ENCODE measurements at regions not wholly inside any gene's neighbourhood (a gene's known extent, or its start where the extent isn't known, plus 50 kb on each side); places are given as distances from the start of the nearest gene placed in this dataset.
"Not testable (repeated sequence)": the region's sequence is repeated elsewhere in the genome, so short reads cannot be mapped to it uniquely, and the experiment has no call there.

GRCh38 chr7:146057958-146058357, 58.6 kb upstream of the CNTNAP2 start:
- H3K9me3 ChIP-seq (ENCODE audit: insufficient read depth, low read depth, low read length), result no peaks in the 10 kb centered on the region
- no peaks in the 10 kb centered on the region for H3K36me3 ChIP-seq (ENCODE audit: insufficient read depth, low read depth, low read length)
- H3K9ac ChIP-seq (ENCODE audit: low read depth, low read length), result no peak overlapping the region
- H3K27me3 ChIP-seq (ENCODE audit: insufficient read depth, low read length), result no peaks in the 10 kb centered on the region
- no peak overlapping the region for H3K4me3 ChIP-seq (ENCODE audit: low read length)
- H3K4me1 ChIP-seq (ENCODE audit: insufficient read depth, low read length), result no peaks in the 10 kb centered on the region
- H3K27ac ChIP-seq (ENCODE audit: low read length), result no peak overlapping the region

- no peaks in the 10 kb centered on the region for H3K27me3 ChIP-seq (ENCODE audit: insufficient read depth, low read length)
- no peak overlapping the region for H3K9ac ChIP-seq (ENCODE audit: low read depth, low read length)
- H3K4me1 ChIP-seq (ENCODE audit: insufficient read depth, low read length), result no peaks in the 10 kb centered on the region
- no peaks in the 10 kb centered on the region for H3K36me3 ChIP-seq (ENCODE audit: insufficient read depth, low read depth, low read length)
- no peak overlapping the region for H3K27ac ChIP-seq (ENCODE audit: low read length)
- H3K9me3 ChIP-seq (ENCODE audit: insufficient read depth, low read depth, low read length), result no peaks in the 10 kb centered on the region
- H3K4me3 ChIP-seq (ENCODE audit: low read length), result no peak overlapping the region
Observed at GRCh38 chr7:146054909-146055308, 61.7 kb upstream of the CNTNAP2 start.

GRCh38 chr7:146053492-146053891, 63.1 kb upstream of the CNTNAP2 start:
- H3K36me3 ChIP-seq (ENCODE audit: insufficient read depth, low read depth, low read length), result no peaks in the 10 kb centered on the region
- no peaks in the 10 kb centered on the region for H3K4me1 ChIP-seq (ENCODE audit: insufficient read depth, low read length)
- no peak overlapping the region for H3K27ac ChIP-seq (ENCODE audit: low read length)
- no peak overlapping the region for H3K4me3 ChIP-seq (ENCODE audit: low read length)
- no peak overlapping the region for H3K9ac ChIP-seq (ENCODE audit: low read depth, low read length)
- H3K27me3 ChIP-seq (ENCODE audit: insufficient read depth, low read length), result no peaks in the 10 kb centered on the region
- H3K9me3 ChIP-seq (ENCODE audit: insufficient read depth, low read depth, low read length), result no peaks in the 10 kb centered on the region

GRCh38 chr7:146043310-146043709, 73.3 kb upstream of the CNTNAP2 start:
- H3K9ac ChIP-seq (ENCODE audit: low read depth, low read length); H3K27me3 ChIP-seq (ENCODE audit: insufficient read depth, low read length); H3K4me3 ChIP-seq (ENCODE audit: low read length); H3K36me3 ChIP-seq (ENCODE audit: insufficient read depth, low read depth, low read length); H3K27ac ChIP-seq (ENCODE audit: low read length); H3K4me1 ChIP-seq (ENCODE audit: insufficient read depth, low read length); H3K9me3 ChIP-seq (ENCODE audit: insufficient read depth, low read depth, low read length): not testable (repeated sequence)

- H3K27me3 ChIP-seq (ENCODE audit: insufficient read depth, low read length), result no peaks in the 10 kb centered on the region
- H3K36me3 ChIP-seq (ENCODE audit: insufficient read depth, low read depth, low read length), result no peaks in the 10 kb centered on the region
- H3K9me3 ChIP-seq (ENCODE audit: insufficient read depth, low read depth, low read length), result no peaks in the 10 kb centered on the region
- no peak overlapping the region for H3K9ac ChIP-seq (ENCODE audit: low read depth, low read length)
- H3K4me3 ChIP-seq (ENCODE audit: low read length), result no peak overlapping the region
- H3K27ac ChIP-seq (ENCODE audit: low read length), result no peak overlapping the region
- H3K4me1 ChIP-seq (ENCODE audit: insufficient read depth, low read length), result no peaks in the 10 kb centered on the region
Observed at GRCh38 chr7:146028251-146028750, 88.3 kb upstream of the CNTNAP2 start.

- Histone ChIP-seq H3K9me3 (ENCODE audit: insufficient read depth, low read depth, low read length) (no peaks in the 10 kb centered on the region), H3K27me3 (ENCODE audit: insufficient read depth, low read length) (no peaks in the 10 kb centered on the region), H3K4me3 (ENCODE audit: low read length) (no peak overlapping the region), H3K27ac (ENCODE audit: low read length) (no peak overlapping the region), H3K4me1 (ENCODE audit: insufficient read depth, low read length) (peaks cover 7% of the 10 kb centered on the region; the same call in 1 of the 2 replicates), H3K36me3 (ENCODE audit: insufficient read depth, low read depth, low read length) (no peaks in the 10 kb centered on the region), H3K9ac (ENCODE audit: low read depth, low read length) (no peak overlapping the region)
Observed at GRCh38 chr7:146027243-146027642, 89.4 kb upstream of the CNTNAP2 start.

GRCh38 chr7:146022776-146023175, 93.8 kb upstream of the CNTNAP2 start:
- peaks cover 7% of the 10 kb centered on the region; the same call in 1 of the 2 replicates for H3K4me1 ChIP-seq (ENCODE audit: insufficient read depth, low read length)
- no peaks in the 10 kb centered on the region for H3K9me3 ChIP-seq (ENCODE audit: insufficient read depth, low read depth, low read length)
- H3K4me3 ChIP-seq (ENCODE audit: low read length), result no peak overlapping the region
- no peaks in the 10 kb centered on the region for H3K27me3 ChIP-seq (ENCODE audit: insufficient read depth, low read length)
- H3K36me3 ChIP-seq (ENCODE audit: insufficient read depth, low read depth, low read length), result no peaks in the 10 kb centered on the region
- no peak overlapping the region for H3K9ac ChIP-seq (ENCODE audit: low read depth, low read length)
- H3K27ac ChIP-seq (ENCODE audit: low read length), result no peak overlapping the region

GRCh38 chr7:146019041-146020004, 97.3 kb upstream of the CNTNAP2 start:
- H3K4me1 ChIP-seq (ENCODE audit: insufficient read depth, low read length); H3K4me3 ChIP-seq (ENCODE audit: low read length); H3K9me3 ChIP-seq (ENCODE audit: insufficient read depth, low read depth, low read length); H3K9ac ChIP-seq (ENCODE audit: low read depth, low read length); H3K27ac ChIP-seq (ENCODE audit: low read length); H3K27me3 ChIP-seq (ENCODE audit: insufficient read depth, low read length); H3K36me3 ChIP-seq (ENCODE audit: insufficient read depth, low read depth, low read length): not testable (repeated sequence)

GRCh38 chr7:146017366-146017765, 99.2 kb upstream of the CNTNAP2 start:
- not testable (repeated sequence) for H3K4me1 ChIP-seq (ENCODE audit: insufficient read depth, low read length); H3K9me3 ChIP-seq (ENCODE audit: insufficient read depth, low read depth, low read length); H3K4me3 ChIP-seq (ENCODE audit: low read length); H3K36me3 ChIP-seq (ENCODE audit: insufficient read depth, low read depth, low read length); H3K9ac ChIP-seq (ENCODE audit: low read depth, low read length); H3K27ac ChIP-seq (ENCODE audit: low read length); H3K27me3 ChIP-seq (ENCODE audit: insufficient read depth, low read length)

- H3K9ac ChIP-seq (ENCODE audit: low read depth, low read length); H3K27me3 ChIP-seq (ENCODE audit: insufficient read depth, low read length); H3K9me3 ChIP-seq (ENCODE audit: insufficient read depth, low read depth, low read length); H3K36me3 ChIP-seq (ENCODE audit: insufficient read depth, low read depth, low read length); H3K27ac ChIP-seq (ENCODE audit: low read length); H3K4me3 ChIP-seq (ENCODE audit: low read length); H3K4me1 ChIP-seq (ENCODE audit: insufficient read depth, low read length): not testable (repeated sequence)
Observed at GRCh38 chr7:146014154-146014553, 102.4 kb upstream of the CNTNAP2 start.

GRCh38 chr7:146008293-146008692, 108.3 kb upstream of the CNTNAP2 start:
- H3K4me1 ChIP-seq (ENCODE audit: insufficient read depth, low read length), result no peaks in the 10 kb centered on the region
- no peak overlapping the region for H3K27ac ChIP-seq (ENCODE audit: low read length)
- peaks cover 4% of the 10 kb centered on the region; the same call in 1 of the 2 replicates for H3K27me3 ChIP-seq (ENCODE audit: insufficient read depth, low read length)
- no peak overlapping the region for H3K9ac ChIP-seq (ENCODE audit: low read depth, low read length)
- H3K36me3 ChIP-seq (ENCODE audit: insufficient read depth, low read depth, low read length), result no peaks in the 10 kb centered on the region
- H3K4me3 ChIP-seq (ENCODE audit: low read length), result no peak overlapping the region
- no peaks in the 10 kb centered on the region for H3K9me3 ChIP-seq (ENCODE audit: insufficient read depth, low read depth, low read length)

- Histone ChIP-seq H3K36me3 (ENCODE audit: insufficient read depth, low read depth, low read length) (no peaks in the 10 kb centered on the region), H3K9ac (ENCODE audit: low read depth, low read length) (no peak overlapping the region), H3K4me3 (ENCODE audit: low read length) (no peak overlapping the region), H3K27me3 (ENCODE audit: insufficient read depth, low read length) (peaks cover 4% of the 10 kb centered on the region; the same call in 1 of the 2 replicates), H3K4me1 (ENCODE audit: insufficient read depth, low read length) (no peaks in the 10 kb centered on the region), H3K27ac (ENCODE audit: low read length) (no peak overlapping the region), H3K9me3 (ENCODE audit: insufficient read depth, low read depth, low read length) (no peaks in the 10 kb centered on the region)
Observed at GRCh38 chr7:146004805-146005204, 111.8 kb upstream of the CNTNAP2 start.
